ENCODE measurements at regions not wholly inside any gene's neighbourhood (a gene's known extent, or its start where the extent isn't known, plus 50 kb on each side); places are given as distances from the start of the nearest gene placed in this dataset.

DNA sequence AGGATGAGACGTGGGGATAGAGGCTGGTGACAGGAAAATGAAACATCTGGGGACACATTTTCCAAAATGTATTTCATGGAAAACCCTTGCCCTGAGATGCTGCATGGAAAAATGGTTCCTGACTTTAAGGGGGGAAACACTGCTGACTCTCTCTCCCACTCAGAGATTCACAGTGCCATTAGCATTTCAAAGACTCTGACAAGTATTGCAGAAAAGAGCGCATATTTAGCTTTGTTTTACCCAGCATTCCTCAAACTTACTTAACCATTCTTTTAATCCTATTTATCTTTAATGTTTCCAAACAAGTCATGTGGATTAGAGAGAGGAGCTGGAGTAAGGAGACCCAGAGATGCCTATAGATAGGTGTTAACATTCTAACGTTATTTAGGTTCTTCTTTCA is 141.8 kb upstream of the DYRK2 start:
- Mint-ChIP-seq H3K4me1 (no peaks in the 10 kb centered on the region), H3K36me3 (ENCODE audit: low read depth) (no peaks in the 10 kb centered on the region), H3K27ac (no peak overlapping the region), H3K9me3 (no peaks in the 10 kb centered on the region), H3K27me3 (ENCODE audit: insufficient read depth) (peaks cover 9% of the 10 kb centered on the region), H3K4me3 (no peak overlapping the region)
- H3K27ac ChIP-seq (ENCODE audit: low read depth, low read length), result no peak overlapping the region
- no peak for DNase-seq
- no peaks in the 10 kb centered on the region for H3K27me3 ChIP-seq (ENCODE audit: control insufficient read depth, insufficient read depth, low read length, poor library complexity, severe bottlenecking)
- no peak overlapping the region for H3K9ac ChIP-seq (ENCODE audit: extremely low read depth, low read length, poor library complexity, severe bottlenecking)
- WGBS, 2 experiments (ENCODE audit: insufficient coverage in 1 of 2, insufficient read length in 1 of 2), result 0 to 20% methylated on average over 1 to 3 of the region's 3 CpGs
- no peaks in the 10 kb centered on the region for H3K9me3 ChIP-seq (ENCODE audit: control insufficient read depth, low read length)
- no peaks in the 10 kb centered on the region for H3K36me3 ChIP-seq (ENCODE audit: control insufficient read depth, insufficient read depth, low read length)
- no peak overlapping the region for H3K4me3 ChIP-seq (ENCODE audit: low read length)
- TF ChIP-seq, protein P1, sequence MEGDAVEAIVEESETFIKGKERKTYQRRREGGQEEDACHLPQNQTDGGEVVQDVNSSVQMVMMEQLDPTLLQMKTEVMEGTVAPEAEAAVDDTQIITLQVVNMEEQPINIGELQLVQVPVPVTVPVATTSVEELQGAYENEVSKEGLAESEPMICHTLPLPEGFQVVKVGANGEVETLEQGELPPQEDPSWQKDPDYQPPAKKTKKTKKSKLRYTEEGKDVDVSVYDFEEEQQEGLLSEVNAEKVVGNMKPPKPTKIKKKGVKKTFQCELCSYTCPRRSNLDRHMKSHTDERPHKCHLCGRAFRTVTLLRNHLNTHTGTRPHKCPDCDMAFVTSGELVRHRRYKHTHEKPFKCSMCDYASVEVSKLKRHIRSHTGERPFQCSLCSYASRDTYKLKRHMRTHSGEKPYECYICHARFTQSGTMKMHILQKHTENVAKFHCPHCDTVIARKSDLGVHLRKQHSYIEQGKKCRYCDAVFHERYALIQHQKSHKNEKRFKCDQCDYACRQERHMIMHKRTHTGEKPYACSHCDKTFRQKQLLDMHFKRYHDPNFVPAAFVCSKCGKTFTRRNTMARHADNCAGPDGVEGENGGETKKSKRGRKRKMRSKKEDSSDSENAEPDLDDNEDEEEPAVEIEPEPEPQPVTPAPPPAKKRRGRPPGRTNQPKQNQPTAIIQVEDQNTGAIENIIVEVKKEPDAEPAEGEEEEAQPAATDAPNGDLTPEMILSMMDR (conservative IDR thresholded peaks at IDR 0.05), result no peak
- no peaks in the 10 kb centered on the region for H3K4me1 ChIP-seq (ENCODE audit: control insufficient read depth, insufficient read depth, low read length)

DNA sequence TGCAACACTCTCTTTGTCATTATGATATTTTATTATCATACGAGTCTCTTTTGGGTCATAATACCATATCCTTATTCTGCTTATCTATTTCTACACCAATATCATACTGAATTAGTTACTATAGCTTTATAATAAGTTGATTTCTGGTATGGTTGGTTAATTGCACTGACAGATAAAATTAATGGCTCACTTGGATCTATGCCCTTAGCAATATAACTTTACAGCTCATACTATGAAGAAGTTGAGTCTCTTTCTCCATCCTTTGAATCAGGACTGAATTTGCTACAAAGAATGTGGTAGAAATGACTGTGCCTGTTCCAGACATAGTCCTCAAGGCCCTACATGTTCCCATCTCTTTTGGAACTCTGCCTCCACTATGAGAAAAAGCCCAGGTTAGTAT is 139.7 kb upstream of the DYRK2 start:
- Histone ChIP-seq H3K36me3 (ENCODE audit: control insufficient read depth, insufficient read depth, low read length) (no peaks in the 10 kb centered on the region), H3K27ac (ENCODE audit: low read depth, low read length) (no peak overlapping the region), H3K4me1 (ENCODE audit: control insufficient read depth, insufficient read depth, low read length) (no peaks in the 10 kb centered on the region), H3K4me3 (ENCODE audit: low read length) (no peak overlapping the region), H3K9ac (ENCODE audit: extremely low read depth, low read length, poor library complexity, severe bottlenecking) (no peak overlapping the region), H3K27me3 (ENCODE audit: control insufficient read depth, insufficient read depth, low read length, poor library complexity, severe bottlenecking) (no peaks in the 10 kb centered on the region), H3K9me3 (ENCODE audit: control insufficient read depth, low read length) (no peaks in the 10 kb centered on the region)
- Mint-ChIP-seq H3K27me3 (ENCODE audit: insufficient read depth) (peaks cover 14% of the 10 kb centered on the region), H3K4me1 (no peaks in the 10 kb centered on the region), H3K27ac (no peak overlapping the region), H3K9me3 (no peaks in the 10 kb centered on the region), H3K36me3 (ENCODE audit: low read depth) (no peaks in the 10 kb centered on the region), H3K4me3 (no peak overlapping the region)
- no peak for DNase-seq
- WGBS, 2 experiments (ENCODE audit: insufficient coverage in 1 of 2, insufficient read length in 1 of 2), result 100% methylated on average over 1 of the region's 1 CpG; no CpG with 5 or more reads in 1 of the 2 experiments
- TF ChIP-seq, protein P1 (conservative IDR thresholded peaks at IDR 0.05), result no peak

DNA sequence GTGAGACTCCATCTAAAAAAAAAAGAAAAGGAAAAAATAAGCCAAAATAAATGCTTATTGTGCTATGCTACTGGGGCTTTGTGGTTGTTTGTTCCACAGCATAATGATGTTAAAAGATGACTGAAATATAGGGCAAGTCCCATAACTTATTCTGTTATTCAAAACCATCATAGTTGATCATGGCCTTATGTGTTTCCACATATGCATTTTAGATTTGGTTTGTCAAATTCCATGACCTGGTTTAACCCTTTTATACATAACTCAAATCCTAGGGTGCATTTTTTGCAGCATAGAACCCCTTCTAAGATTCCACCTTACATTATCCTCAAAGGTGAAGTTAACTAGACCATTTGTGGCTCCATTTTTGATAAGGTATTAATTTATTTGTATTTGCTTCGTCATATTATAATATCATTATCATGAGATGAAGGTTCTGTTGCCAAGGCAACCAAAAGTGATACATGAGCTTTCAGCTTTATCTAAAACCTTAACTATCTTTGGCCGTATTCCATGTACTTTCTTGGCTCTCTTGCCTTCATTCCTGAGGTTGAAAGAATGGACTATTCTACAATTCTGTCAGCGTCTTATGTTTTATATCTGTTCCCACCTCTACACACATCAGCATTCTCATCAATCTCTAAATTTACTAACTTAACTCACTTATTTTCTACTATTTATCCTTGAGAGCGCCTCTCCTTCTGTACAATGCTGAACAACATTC is 138.7 kb upstream of the DYRK2 start:
- DNase-seq, result no peak
- H3K4me1 Mint-ChIP-seq, result peaks cover 1% of the 10 kb centered on the region
- H3K4me3 Mint-ChIP-seq, result no peak overlapping the region
- H3K9me3 Mint-ChIP-seq, result no peaks in the 10 kb centered on the region
- Histone ChIP-seq H3K4me1 (ENCODE audit: control insufficient read depth, insufficient read depth, low read length) (no peaks in the 10 kb centered on the region), H3K27ac (ENCODE audit: low read depth, low read length) (no peak overlapping the region), H3K4me3 (ENCODE audit: low read length) (no peak overlapping the region), H3K27me3 (ENCODE audit: control insufficient read depth, insufficient read depth, low read length, poor library complexity, severe bottlenecking) (no peaks in the 10 kb centered on the region), H3K36me3 (ENCODE audit: control insufficient read depth, insufficient read depth, low read length) (no peaks in the 10 kb centered on the region), H3K9me3 (ENCODE audit: control insufficient read depth, low read length) (no peaks in the 10 kb centered on the region), H3K9ac (ENCODE audit: extremely low read depth, low read length, poor library complexity, severe bottlenecking) (no peak overlapping the region)
- TF ChIP-seq, protein P1 (conservative IDR thresholded peaks at IDR 0.05), result no peak
- WGBS, 2 experiments (ENCODE audit: insufficient coverage in 1 of 2, insufficient read length in 1 of 2), result 89 to 96% methylated on average over 3 to 4 of the region's 4 CpGs
- H3K27me3 Mint-ChIP-seq (ENCODE audit: insufficient read depth), result peaks cover 14% of the 10 kb centered on the region
- no peak overlapping the region for H3K27ac Mint-ChIP-seq
- H3K36me3 Mint-ChIP-seq (ENCODE audit: low read depth), result no peaks in the 10 kb centered on the region

Data from endodermal cell (in vitro differentiated cells).